GM21737 (cell line): ENCODE measurements at regions not wholly inside any gene's neighbourhood (a gene's known extent, or its start where the extent isn't known, plus 50 kb on each side); places are given as distances from the start of the nearest gene placed in this dataset.
"Not testable (repeated sequence)": the region's sequence is repeated elsewhere in the genome, so short reads cannot be mapped to it uniquely, and the experiment has no call there.

ENCODE experiments used
- ATAC-seq: cut with Tn5 transposase; IDR thresholded peaks from one replicate; pipeline ENCODE4 v1.9.1; 2021; ENCODE audit warnings: mild to moderate bottlenecking, moderate library complexity; ENCODE audit not compliant: unreplicated experiment

DNA sequence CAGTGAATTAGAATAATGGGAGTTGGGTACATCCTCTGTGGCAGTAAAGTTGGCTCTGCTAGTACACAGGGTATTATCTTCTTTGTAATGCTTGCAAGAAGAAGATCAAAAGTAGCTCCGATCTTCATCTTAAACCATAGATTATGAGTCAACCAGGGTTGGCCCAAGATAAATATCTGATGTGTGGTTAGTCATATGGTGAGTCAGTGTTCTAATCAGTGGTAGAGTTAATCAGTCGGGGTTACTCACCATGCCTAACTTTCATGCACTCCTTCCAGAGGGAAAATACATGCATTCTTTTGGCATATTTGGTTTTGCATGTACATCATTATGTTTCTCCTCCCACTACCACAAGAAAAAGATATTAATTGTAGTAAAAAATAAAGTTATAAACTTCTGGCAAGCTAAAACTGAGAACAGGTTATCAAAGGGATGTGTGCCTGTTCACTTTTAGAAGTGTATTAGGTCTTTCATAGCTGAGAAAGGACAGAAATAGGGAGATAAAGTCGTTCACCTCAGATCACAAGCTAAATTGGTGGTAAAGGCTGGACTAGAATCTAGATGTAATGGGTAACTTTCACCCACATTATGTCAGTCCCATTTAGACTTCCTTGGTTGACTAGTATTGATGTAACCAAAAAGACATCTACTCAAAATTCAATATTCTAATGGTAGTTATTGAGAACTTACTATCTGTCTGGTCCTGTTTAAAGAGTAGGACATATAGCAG, 684.4 kb downstream of the IRS1 start:
- no peak for ATAC-seq

DNA sequence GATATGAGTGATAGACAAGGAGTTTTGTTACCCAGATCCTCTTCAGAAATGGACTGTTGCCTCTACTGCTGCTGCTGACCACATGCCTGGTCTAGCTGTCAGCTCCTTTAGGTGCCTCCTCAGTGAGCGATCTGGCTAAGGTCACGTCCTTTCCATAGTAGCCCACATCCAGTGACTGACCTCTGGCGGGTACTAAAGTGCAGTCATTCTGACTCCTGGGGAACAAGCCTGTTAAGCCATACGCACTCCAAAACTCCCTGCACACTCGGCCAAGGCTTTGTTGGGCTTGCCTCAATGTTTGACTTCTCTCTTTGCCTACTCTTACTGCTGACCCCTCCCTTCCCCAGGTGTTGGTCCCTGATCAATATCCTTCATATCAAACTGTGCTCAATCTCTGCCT, 685.2 kb downstream of the IRS1 start:
- no peak for ATAC-seq

DNA sequence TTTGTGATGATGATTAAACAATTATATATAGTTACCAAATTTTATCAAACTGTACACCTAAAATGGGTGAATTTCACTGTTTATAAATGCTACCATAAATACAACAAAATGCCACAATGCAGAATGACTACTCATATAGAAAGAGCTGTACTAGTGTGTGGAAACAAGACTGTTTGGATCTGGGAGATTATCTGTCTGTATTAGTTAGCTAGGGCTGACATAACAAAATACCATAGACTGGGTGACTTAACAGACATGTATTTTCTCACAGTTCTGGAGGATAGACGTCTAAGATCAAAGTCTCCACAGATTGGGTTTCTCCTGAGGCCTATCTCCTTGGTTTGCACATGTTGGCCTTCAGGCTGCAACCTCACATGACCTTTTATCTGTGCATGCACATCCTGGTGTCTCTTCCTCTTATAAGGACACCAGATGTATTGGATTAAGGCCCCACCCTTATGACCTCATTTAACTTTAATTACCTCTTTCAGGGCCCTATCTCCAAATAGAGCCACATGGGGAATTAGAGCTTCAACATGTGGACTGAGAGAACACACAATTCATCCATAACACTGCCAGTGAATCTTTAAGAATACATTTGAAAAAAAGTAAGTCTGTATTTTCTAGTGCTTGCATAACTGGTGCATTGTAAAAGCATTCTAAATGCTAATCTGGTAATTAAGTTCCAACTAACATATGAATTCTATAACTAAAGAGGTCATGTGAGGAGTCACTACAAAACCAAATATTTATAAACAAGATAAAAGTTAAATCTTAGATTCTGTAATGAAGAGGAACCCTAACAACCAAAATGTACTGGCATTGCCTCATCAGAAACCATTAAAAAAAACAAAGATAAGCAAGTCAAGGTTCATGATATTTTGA, 699.6 kb downstream of the NYAP2 start:
- no peak for ATAC-seq

DNA sequence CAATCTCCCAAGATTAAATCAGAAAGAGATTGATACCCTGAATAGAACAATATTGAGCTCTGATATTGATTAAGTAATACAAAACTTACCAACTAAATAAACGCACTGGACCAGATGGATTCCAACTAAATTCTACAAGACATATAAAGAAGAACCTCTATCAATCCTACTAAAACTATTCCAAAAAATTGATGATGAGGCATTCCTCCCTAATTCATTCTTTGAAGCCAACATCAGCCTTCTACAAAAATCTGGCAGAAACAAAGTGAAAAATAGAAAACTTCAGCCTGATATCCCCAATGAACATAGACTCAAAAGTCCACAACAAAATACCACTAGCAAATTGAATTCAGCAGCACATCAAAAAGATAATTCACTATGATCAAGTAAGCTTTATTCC, 695.5 kb downstream of the NYAP2 start:
- ATAC-seq, result no peak

DNA sequence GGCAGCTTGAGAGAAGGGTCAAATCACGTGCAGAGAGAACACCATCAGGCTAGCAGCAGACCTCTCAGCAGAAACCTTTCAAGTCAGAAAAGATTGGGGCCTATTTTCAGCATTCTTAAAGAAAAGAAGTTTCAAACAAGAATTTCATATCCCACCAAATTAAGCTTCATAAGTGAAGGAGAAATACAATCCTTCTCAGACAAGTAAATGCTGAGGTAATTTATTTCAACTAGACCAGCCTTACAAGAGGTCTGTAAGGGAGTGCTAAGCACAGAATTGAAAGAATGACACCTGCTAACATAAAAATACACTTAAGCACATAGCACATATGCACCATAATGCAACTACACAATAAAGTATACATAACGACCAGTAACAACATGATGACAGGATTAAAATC, 693.9 kb downstream of the NYAP2 start:
- no peak for ATAC-seq

DNA sequence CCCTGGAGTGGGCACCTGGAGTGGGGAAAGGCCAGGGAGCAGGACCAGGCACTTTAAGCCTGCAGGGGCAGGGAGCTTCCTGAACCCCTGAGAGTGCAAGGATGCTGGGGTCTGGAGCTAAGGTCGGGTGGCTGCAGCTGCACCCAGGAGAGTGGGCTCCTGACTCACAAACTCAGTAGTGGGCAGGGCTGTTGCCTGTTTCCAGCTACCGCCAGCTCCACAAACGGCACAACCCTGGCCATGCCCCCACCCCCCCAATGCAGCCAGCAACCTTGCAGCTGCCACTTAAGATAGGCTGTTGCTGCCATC, 688.8 kb downstream of the NYAP2 start:
- ATAC-seq, result no peak

DNA sequence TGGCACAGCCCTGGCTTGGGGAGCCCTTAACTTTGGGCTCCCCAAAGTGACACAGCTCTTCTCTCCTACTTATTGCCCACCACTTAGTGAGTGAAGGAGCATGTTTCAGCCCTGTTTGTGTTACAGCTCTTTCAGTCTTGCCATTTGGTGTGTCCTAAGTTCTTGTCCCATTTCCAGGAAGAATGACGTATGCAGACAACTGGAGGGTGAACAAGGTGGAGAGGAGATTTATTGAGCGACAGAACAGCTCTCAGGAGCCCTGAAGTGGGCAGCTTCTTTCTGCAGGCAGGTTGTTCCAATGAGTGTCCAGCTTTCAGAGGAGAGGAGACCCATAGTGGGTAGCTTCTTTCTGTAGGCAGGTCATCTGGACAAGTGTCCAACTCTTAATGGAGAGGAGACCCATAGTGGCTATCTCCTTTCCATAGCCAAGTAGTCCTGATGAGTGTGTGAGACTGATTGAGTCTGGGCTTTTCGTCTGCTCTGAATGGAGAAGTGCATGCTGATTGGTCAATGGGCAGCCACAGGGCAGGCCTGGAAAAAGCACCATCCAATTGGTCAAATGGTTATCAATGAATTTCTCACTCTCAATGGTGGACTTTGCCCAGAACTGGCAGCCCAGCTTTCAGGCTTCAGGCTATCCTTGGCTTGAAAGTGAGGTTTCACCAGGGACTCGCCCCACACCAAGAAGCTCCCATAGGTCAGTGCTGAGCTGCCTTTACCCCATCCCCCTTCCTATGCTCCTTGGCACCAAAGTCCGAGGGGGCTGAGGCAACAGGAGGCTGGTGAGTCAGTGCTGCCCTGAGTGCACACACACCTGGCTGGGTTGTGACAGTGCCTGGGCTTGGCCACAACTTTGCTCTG, 688.2 kb downstream of the NYAP2 start:
- no peak for ATAC-seq

DNA sequence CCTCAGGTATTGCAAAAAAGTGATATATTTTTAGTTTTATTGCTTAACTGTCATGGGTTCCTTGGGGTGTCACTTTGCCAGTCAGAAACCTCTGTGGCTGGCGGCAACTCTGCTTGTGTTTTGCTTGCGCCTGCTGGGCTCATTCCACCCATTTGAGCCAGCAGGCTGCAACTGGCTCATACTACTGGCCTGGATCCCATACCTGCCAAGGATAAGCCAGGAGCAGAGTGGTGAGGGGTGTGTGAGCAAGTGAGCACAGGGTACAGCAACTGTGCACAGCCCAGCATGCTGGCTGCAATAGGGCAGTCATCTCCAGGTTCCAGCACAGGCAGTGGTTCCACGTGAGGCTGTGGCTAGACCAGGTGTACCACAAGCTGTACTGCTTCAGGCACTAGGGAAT, 687.5 kb downstream of the NYAP2 start:
- ATAC-seq, result no peak

DNA sequence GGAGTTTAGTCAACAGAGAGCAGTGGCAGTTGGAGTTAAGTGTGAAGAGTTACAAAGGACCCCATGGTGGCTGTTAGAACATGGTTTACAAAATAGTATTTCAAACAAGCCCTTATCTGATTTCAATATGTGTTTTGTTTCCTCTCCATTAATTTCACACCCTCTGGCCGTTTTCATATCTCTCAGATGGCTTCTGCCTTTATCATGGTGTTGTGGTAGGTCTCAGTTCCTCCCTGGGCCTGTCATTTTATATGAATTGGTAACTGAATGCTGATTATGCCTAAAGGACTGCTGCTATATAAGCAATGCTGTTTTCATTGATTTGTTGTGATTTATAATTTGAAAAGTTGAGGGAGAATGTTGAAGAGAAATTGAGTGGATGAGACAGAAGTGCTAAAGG, 686.7 kb downstream of the NYAP2 start:
- ATAC-seq, result no peak

DNA sequence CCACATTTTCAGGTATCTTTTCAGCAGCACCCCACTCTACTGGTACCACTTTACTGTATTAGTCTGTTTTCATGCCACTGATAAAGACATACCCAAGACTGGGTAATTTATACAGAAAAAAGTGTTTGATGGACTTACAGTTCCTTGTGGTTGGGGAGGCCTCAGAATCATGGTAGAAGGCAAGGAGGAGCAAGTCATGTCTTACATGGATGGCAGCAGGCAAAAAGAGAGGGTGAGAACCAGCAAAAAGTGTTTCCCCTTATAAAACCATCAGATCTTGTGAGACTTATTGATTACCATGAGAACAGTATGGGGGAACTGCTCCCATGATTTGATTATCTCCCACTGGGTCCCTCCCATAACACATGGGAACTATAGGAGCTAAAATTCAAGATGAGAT, 685.9 kb downstream of the NYAP2 start:
- not testable (repeated sequence) for ATAC-seq

DNA sequence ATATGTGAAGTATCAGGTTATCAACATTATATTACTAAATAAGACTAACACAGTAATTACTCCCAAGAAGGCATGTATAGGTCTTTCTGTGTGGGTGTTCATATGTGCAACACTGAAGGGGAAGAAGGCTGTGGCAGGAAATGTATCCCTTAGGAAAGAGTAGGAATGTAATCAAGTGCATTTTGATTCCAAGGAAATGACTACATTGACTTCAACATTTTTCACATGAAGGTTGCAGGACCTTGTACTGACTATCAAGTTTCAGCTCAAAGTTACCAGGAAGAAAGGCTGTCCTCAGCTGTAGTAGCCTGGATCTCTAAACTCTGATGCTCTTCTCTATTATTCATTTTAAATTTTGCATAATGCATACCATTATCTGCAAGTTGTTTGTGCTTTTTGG, 680.8 kb downstream of the NYAP2 start:
- ATAC-seq, result no peak

DNA sequence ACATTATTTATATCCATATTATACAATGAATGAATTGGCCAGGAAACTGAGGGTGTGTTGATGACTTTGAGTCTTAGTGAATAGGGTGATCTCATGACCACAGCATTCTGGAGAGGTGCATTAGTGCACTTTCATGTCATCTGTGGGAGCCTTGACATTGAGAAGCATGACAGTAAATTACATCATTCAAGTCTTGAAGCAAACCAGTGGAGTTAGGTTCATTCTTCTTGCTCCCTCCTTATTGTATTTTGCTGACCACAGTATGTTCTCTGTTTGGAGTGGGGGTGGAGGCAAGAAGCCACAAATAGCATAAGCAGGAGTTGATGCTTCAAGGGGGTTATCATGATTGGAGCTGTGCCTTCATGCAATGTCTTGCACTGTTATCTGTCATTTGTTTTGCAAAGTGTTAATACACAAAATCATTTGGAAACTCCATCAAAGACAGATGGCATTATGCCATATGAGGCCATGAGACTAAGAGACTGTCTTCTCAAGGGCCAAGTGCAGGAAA, 680.2 kb downstream of the NYAP2 start:
- ATAC-seq, result no peak

DNA sequence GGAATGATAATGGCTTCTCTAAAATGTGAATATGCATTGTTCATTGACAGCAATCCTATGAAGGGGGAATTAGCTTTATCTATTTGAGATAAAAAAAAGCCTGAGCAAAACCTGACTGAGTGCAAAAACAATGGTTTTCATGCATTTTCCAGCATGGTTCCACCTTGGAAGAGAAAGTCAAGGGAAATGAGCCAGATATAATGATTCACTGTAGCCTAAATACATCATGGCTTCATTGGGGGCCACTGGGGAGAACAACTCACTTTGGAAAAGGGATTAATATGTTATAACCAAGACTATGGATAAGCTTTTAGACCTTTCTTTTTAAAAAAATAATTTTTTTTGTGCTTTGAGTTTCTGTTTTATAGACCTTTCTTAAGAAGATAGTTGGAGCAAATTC, 679.7 kb downstream of the NYAP2 start:
- ATAC-seq, result no peak

DNA sequence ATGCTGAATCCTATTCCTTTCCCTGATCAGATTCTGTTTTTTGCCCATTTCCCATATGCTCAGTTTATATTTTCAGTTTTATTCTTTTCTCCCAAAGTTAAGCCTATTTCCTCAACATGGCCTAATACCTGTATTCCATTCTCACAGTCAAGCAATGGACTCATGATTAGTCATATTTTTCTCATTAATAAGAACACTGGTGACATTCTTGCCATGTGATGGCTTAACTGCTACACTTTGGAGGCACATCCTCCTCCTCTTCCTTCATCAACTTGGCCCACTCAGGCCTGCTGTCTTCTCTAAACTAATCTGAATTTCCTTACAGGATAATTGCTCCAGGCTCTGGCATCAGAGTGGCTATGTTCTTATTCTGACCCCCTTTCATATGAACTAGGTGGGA, 679.2 kb downstream of the NYAP2 start:
- ATAC-seq, result no peak

DNA sequence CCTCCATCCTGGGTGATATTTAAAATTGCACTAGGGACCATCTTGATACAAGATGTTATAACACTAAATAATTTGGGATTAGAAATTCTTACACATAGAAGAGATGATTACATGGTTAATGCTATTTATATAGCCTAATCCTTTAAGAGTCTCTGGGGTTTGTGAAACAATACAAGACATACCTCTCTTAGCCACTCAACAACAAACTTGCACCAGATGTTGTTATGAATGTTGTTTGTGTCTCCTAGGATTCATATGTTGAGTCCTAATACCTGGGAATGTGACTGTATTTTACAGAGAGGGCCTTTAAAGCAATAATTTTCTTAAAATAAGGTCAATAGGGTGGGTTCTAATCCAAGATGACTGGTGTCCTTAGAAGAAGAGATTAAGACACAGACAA, 678.3 kb downstream of the NYAP2 start:
- ATAC-seq, result no peak

DNA sequence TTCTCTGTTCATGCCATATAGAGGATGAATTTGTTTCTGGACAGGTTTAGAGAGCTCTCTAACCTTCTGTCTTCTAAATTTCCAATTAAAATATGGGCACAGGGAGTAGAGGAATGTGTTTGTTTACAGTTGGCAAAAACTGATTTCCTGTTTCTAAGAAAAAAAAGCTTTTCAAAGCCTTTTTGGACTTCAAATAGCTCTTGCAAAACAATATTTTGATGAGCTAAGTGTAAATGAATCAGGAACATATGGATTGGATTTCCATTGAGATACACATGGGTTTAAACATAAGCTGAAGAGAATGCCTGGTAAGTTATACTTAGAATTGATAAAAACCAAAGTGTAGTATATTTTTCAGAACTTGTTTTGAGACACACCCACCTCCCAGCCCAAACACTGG, 677.5 kb downstream of the NYAP2 start:
- no peak for ATAC-seq

DNA sequence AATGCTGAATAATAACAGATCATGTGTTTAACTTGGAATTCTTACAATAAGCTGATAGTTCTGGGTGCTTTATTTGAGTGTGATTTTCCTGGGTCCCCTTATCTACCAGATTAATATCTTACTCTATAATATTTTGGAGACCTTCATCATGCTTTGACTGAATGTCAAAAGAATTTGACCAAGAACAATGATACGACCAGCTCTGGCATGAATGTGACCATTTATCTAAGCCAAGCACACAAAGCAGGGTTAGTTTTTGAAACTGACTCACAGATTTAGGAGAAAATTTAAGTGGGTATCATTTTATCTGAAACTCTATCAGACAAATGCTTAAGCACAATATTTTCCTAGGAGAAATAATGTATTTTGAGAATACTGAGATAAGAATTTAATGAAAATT, 677.0 kb downstream of the NYAP2 start:
- no peak for ATAC-seq

DNA sequence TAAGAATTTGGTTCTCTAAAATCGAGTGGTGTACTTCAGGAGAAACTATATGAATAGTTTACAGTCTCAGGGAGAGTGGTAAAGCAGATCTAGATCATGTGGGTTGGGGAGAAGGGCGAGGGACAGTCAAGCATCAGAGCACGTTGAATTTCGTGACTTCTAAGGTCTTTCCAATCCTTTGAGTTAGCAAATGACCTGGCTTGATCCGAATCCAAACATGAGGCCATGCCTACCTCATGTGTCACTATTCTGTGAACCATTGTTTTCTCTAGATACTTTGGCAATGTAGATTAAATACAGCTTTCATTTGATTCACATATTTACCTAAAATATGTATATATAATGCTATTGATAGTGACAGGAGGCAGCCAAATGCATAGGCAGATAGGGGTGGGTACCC, 674.9 kb downstream of the NYAP2 start:
- no peak for ATAC-seq

DNA sequence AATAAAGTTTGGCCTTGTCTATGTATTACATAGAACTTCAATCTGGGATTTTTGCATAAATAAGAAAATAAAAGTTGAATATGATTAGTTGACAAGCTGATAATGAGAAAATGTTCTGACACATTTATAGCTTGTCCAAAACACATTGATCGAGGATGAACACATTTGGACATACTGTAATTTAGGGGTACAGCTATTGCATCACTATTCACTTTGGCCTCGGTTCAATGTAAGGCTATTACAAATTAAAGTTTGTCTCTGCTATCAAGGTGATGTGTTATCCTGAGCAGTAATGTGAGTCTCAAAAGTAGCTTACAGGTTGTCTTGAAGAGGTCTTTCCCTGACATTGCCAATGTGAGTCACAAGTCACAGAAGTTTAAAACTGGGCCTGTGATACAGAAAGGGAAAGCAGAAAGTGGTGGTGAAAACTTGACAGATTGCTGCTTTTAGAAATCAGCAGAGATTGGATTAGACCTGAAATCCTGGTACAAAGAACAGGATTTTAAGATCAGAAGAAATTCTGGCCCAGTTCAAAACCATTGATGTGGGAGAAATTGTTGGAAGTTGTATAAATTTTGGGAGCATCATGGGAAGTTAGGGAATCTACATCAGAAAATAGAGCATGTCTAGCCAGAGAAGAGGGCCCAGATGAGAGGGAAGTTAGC, 674.1 kb downstream of the NYAP2 start:
- ATAC-seq, result no peak

DNA sequence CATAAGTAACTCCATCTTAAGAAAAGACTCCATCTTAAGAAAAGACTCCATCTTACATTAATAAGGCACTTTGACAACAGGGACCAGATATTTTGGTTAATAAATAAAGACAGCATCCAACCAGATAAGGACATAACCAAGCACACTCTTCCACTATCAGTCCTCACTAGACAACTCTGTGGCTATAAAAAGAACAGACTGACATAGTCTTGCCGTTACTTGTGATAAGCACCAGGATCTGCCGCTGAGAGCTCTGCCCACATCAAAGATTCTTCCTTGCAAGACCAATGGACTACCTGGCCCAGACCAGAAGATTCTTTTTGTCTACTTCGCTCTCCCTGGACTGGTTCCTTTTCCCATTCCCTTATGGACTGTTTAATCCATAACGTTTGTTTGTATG, 667.4 kb downstream of the NYAP2 start:
- no peak for ATAC-seq

DNA sequence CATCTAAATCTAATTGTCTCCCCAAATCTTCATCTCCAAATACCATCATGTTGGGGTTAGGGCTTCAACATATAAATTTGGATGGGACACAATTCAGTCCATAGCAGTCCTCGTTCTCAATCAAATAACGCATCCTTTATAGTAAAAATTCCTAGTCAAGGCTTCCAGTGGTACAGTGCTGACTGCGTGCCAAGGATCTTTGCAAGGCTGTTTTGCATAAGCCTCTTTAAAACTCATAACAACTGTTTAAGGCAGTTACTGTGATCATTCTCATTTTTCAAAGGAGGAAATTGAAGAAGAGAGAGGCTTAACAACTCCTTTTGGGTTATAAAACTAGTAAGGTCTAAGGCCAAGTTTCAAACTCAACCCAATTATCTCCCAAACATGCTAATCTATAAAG, 666.9 kb downstream of the NYAP2 start:
- no peak for ATAC-seq
